Neural cell (in vitro differentiated cells): ENCODE measurements at regions not wholly inside any gene's neighbourhood (a gene's known extent, or its start where the extent isn't known, plus 50 kb on each side); places are given as distances from the start of the nearest gene placed in this dataset.

ENCODE experiments used
- H2AFZ ChIP-seq: fragments of 200-600, 300-800 bp; sonication (generic), shearing (Covaris generic); 2 replicates; pipeline ENCODE4 v1.6.0; 2014; ENCODE audit warnings: low read depth, mild to moderate bottlenecking, antibody characterized with exemption, low read length, moderate library complexity
- H3F3A ChIP-seq: fragments of 200-600 bp; shearing (Covaris generic); 2 replicates; pipeline ENCODE4 v1.6.1; 2016; ENCODE audit warnings: mild to moderate bottlenecking, moderate library complexity, mixed read lengths, antibody characterized with exemption, low read length; ENCODE audit not compliant: insufficient read depth, poor library complexity, severe bottlenecking
- H3K27ac ChIP-seq: fragments of 200-600, 300-800 bp; sonication (generic), shearing (Covaris generic); 2 replicates; pipeline ENCODE4 v1.5.1; 2014; ENCODE audit warnings: mild to moderate bottlenecking, low read length, moderate library complexity
- H3K27me3 ChIP-seq: fragments of 300-800, 200-600 bp; sonication (generic), shearing (Covaris generic); 2 replicates; pipeline ENCODE4 v1.6.0; 2014; ENCODE audit warnings: mild to moderate bottlenecking, low read depth, low read length, moderate library complexity; ENCODE audit not compliant: insufficient read depth
- H3K36me3 ChIP-seq: fragments of 300-800, 200-600 bp; sonication (generic), shearing (Covaris generic); 2 replicates; pipeline ENCODE4 v1.5.1; 2014; ENCODE audit warnings: mild to moderate bottlenecking, antibody characterized with exemption, low read length, moderate library complexity; ENCODE audit not compliant: insufficient read depth
- H3K4me2 ChIP-seq: fragments of 300-800, 200-600 bp; sonication (generic), shearing (Covaris generic); 2 replicates; pipeline ENCODE4 v1.6.0; 2014; ENCODE audit warnings: mild to moderate bottlenecking, low read length
- H3K4me3 ChIP-seq: fragments of 300-800, 200-600 bp; sonication (generic), shearing (Covaris generic); 2 replicates; pipeline ENCODE4 v1.5.1; 2014; ENCODE audit warnings: mild to moderate bottlenecking, low read length, moderate library complexity
- H3K79me2 ChIP-seq: fragments of 200-600 bp; shearing (Covaris generic); replicated peaks from 2 replicates; pipeline ENCODE4 v1.6.0; 2014; ENCODE audit warnings: mild to moderate bottlenecking, low read length, moderate library complexity; ENCODE audit not compliant: insufficient read depth
- H3K9ac ChIP-seq: fragments of 300-800, 200-600 bp; sonication (generic), shearing (Covaris generic); 2 replicates; pipeline ENCODE4 v1.6.1; 2016; ENCODE audit warnings: mild to moderate bottlenecking, low read length, mixed read lengths
- H3K9me2 ChIP-seq: fragments of 200-600 bp; shearing (Covaris generic); 2 replicates; pipeline ENCODE4 v1.6.1; 2016; ENCODE audit warnings: mild to moderate bottlenecking, low read length, mixed read lengths; ENCODE audit not compliant: insufficient read depth
- H3K9me3 ChIP-seq: fragments of 200-600, 300-800 bp; sonication (generic), shearing (Covaris generic); 2 replicates; pipeline ENCODE4 v1.6.1; 2016; ENCODE audit warnings: mild to moderate bottlenecking, mixed run types, low read length, moderate library complexity, mixed read lengths
- H4K20me1 ChIP-seq: fragments of 200-600 bp; shearing (Covaris generic); 2 replicates; pipeline ENCODE4 v1.6.1; 2016; ENCODE audit warnings: mild to moderate bottlenecking, mixed run types; ENCODE audit not compliant: insufficient read depth
- CTCF ChIP-seq: fragments of 450-650 bp; IDR thresholded peaks from 2 replicates; pipeline ENCODE4 v1.5.1; 2014; ENCODE audit warnings: antibody characterized with exemption, mild to moderate bottlenecking, moderate library complexity; ENCODE audit not compliant: poor library complexity, severe bottlenecking
- EP300 ChIP-seq: fragments of 450-650 bp; conservative IDR thresholded peaks from 2 replicates; pipeline ENCODE4 v1.6.1; 2014; ENCODE audit warnings: antibody characterized with exemption, mild to moderate bottlenecking, moderate library complexity; ENCODE audit not compliant: poor library complexity, severe bottlenecking
- EZH2 ChIP-seq: fragments of 200-600, 300-800 bp; shearing (Covaris generic), sonication (generic); IDR thresholded peaks from 2 replicates; pipeline ENCODE4 v1.6.1; 2014; ENCODE audit warnings: antibody characterized with exemption, low read length, borderline replicate concordance, mild to moderate bottlenecking; ENCODE audit not compliant: insufficient read depth, poor library complexity, severe bottlenecking
- MXI1 ChIP-seq: fragments of 450-650 bp; conservative IDR thresholded peaks from 2 replicates; pipeline ENCODE4 v1.6.1; 2014; ENCODE audit warnings: antibody characterized with exemption, mild to moderate bottlenecking; ENCODE audit not compliant: poor library complexity, severe bottlenecking
- POLR2AphosphoS5 ChIP-seq: IDR thresholded peaks from 2 replicates; pipeline ENCODE4 v1.6.1; 2012
- RAD21 ChIP-seq: fragments of 450-650 bp; conservative IDR thresholded peaks from 2 replicates; pipeline ENCODE4 v1.6.1; 2014; ENCODE audit warnings: antibody characterized with exemption, mild to moderate bottlenecking, moderate library complexity
- REST ChIP-seq: IDR thresholded peaks from 2 replicates; pipeline ENCODE4 v1.6.1; 2012; ENCODE audit warnings: borderline replicate concordance
- SMC3 ChIP-seq: fragments of 450-650 bp; conservative IDR thresholded peaks from 2 replicates; pipeline ENCODE4 v1.6.1; 2014; ENCODE audit warnings: antibody characterized with exemption, mild to moderate bottlenecking, moderate library complexity; ENCODE audit not compliant: poor library complexity
- TAF1 ChIP-seq: IDR thresholded peaks from 2 replicates; pipeline ENCODE4 v1.6.1; 2012; ENCODE audit warnings: low read depth

GRCh38 chr3:54071601-54072000 is 50.8 kb upstream of the CACNA2D3 start:
- Histone ChIP-seq H3K9me3 (peaks cover 12% of the 10 kb centered on the region), H3K27ac (no peak overlapping the region), H3K9ac (no peak overlapping the region), H3K9me2 (no peaks in the 10 kb centered on the region), H3K4me3 (no peak overlapping the region), H3K79me2 (no peaks in the 10 kb centered on the region), H4K20me1 (no peaks in the 10 kb centered on the region), H3K4me2 (no peak overlapping the region), H3F3A (no peaks in the 10 kb centered on the region), H3K36me3 (no peaks in the 10 kb centered on the region), H3K27me3 (no peaks in the 10 kb centered on the region), H2AFZ (no peak overlapping the region)
- TF ChIP-seq SMC3 (no peak), EZH2 (no peak), RAD21 (no peak), CTCF (no peak), POLR2AphosphoS5 (no peak), REST (no peak), MXI1 (no peak), EP300 (no peak), TAF1 (no peak)

GRCh38 chr3:54069961-54070360 is 52.4 kb upstream of the CACNA2D3 start:
- Histone ChIP-seq H3K4me3 (no peak overlapping the region), H2AFZ (no peak overlapping the region), H3K9ac (no peak overlapping the region), H3F3A (no peaks in the 10 kb centered on the region), H3K9me3 (peaks cover 12% of the 10 kb centered on the region), H4K20me1 (no peaks in the 10 kb centered on the region), H3K27me3 (no peaks in the 10 kb centered on the region), H3K36me3 (no peaks in the 10 kb centered on the region), H3K27ac (no peak overlapping the region), H3K4me2 (no peak overlapping the region), H3K79me2 (no peaks in the 10 kb centered on the region), H3K9me2 (no peaks in the 10 kb centered on the region)
- no peak for TF ChIP-seq RAD21
- no peak for TF ChIP-seq SMC3
- no peak for TF ChIP-seq TAF1
- TF ChIP-seq MXI1: no peak
- TF ChIP-seq EZH2: no peak
- no peak for TF ChIP-seq POLR2AphosphoS5
- no peak for TF ChIP-seq EP300
- TF ChIP-seq CTCF: no peak
- TF ChIP-seq REST: no peak
